ENCODE measurements at regions not wholly inside any gene's neighbourhood (a gene's known extent, or its start where the extent isn't known, plus 50 kb on each side); places are given as distances from the start of the nearest gene placed in this dataset.

DNA sequence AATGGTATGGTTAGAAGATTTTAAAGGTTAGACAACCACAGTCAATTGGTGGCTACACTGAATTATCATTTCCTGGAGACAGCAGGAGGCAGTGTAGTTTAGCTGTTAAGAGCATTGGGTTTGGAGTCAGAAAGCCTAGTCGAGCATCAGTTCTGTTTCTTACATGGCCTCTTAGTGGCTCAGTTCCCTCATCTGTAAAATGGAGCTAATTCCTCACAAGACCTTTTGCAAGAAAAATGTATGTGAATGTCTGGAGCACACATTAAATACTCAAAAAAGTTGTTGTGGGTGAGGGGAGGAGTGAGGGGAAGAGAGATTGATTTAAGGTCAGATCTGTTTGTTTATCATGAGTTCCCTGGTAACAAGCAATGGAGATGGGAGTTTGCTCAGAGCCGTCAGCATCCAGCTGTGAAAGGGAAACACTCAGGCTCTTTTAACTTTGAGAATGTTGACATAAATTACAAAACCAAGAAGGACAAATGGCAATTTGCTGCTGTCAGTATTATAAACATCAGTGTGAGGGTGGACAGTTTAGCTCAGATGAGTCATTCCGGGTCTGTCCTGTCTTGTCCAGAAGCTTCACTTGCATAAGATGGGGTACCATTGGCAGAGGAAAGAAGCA lies 98.2 kb upstream of the PGRMC2 start:
- no peak overlapping the region for H3K9ac ChIP-seq (ENCODE audit: low read length)
- no peak overlapping the region for H3K27ac ChIP-seq (ENCODE audit: low read length in 2 of 2)
- ChIA-PET POLR2A (no interaction called here), CTCF (no interaction called here)
- H3K9me3 ChIP-seq (ENCODE audit: control extremely low read depth in 1 of 3, control insufficient read depth in 2 of 3, insufficient read depth in 1 of 3, low read length in 2 of 3), result no peaks in the 10 kb centered on the region
- ATAC-seq (ENCODE audit: low read depth) (no peak), DNase-seq (no peak)
- H3K4me2 ChIP-seq (replicated peaks; ENCODE audit: low read depth, low read length, poor library complexity, severe bottlenecking), result no peak overlapping the region
- no peaks in the 10 kb centered on the region for H4K20me1 ChIP-seq (ENCODE audit: control insufficient read depth, insufficient read depth, low read length, poor library complexity, severe bottlenecking)
- H3K27me3 Mint-ChIP-seq, result no peaks in the 10 kb centered on the region
- H3K4me1 ChIP-seq (ENCODE audit: control insufficient read depth in 2 of 2, insufficient read depth in 2 of 2, low read length in 2 of 2), result no peaks in the 10 kb centered on the region
- H3K79me2 ChIP-seq (ENCODE audit: control insufficient read depth, insufficient read depth, low read length), result no peaks in the 10 kb centered on the region
- no peak overlapping the region for H3K27ac Mint-ChIP-seq
- intact Hi-C loops (cut with micrococcal nuclease), result no loop called here
- H3K4me3 ChIP-seq (ENCODE audit: control extremely low read depth in 1 of 5, extremely low read depth in 1 of 5, insufficient read depth in 1 of 5, low read depth in 2 of 5, low read length in 4 of 5), result no peak overlapping the region
- TF ChIP-seq, protein P1, sequence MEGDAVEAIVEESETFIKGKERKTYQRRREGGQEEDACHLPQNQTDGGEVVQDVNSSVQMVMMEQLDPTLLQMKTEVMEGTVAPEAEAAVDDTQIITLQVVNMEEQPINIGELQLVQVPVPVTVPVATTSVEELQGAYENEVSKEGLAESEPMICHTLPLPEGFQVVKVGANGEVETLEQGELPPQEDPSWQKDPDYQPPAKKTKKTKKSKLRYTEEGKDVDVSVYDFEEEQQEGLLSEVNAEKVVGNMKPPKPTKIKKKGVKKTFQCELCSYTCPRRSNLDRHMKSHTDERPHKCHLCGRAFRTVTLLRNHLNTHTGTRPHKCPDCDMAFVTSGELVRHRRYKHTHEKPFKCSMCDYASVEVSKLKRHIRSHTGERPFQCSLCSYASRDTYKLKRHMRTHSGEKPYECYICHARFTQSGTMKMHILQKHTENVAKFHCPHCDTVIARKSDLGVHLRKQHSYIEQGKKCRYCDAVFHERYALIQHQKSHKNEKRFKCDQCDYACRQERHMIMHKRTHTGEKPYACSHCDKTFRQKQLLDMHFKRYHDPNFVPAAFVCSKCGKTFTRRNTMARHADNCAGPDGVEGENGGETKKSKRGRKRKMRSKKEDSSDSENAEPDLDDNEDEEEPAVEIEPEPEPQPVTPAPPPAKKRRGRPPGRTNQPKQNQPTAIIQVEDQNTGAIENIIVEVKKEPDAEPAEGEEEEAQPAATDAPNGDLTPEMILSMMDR (IDR thresholded peaks at IDR 0.05), result no peak
- no peak for TF ChIP-seq EZH2 (IDR thresholded peaks at IDR 0.05; ENCODE audit: borderline replicate concordance, insufficient read depth, low read depth, low read length, poor library complexity, severe bottlenecking)
- no peaks in the 10 kb centered on the region for H3K4me1 Mint-ChIP-seq
- WGBS (ENCODE audit: insufficient coverage), result 80% methylated on average over 1 of the region's 3 CpGs
- H3K27me3 ChIP-seq (replicated peaks in 1 of 4; ENCODE audit: control extremely low read depth in 1 of 4, control insufficient read depth in 3 of 4, insufficient read depth in 4 of 4, low read length in 3 of 4), result no peaks in the 10 kb centered on the region
- no peak overlapping the region for H2AFZ ChIP-seq (ENCODE audit: insufficient read depth, low read depth, low read length, poor library complexity, severe bottlenecking)
- no peaks in the 10 kb centered on the region for H3K36me3 ChIP-seq (replicated peaks in 1 of 2; ENCODE audit: control extremely low read depth in 1 of 2, control insufficient read depth in 1 of 2, extremely low read depth in 1 of 2, insufficient read depth in 2 of 2, low read length in 1 of 2)
- no peaks in the 10 kb centered on the region for H3K9me3 Mint-ChIP-seq (ENCODE audit: insufficient read depth)
- H3K4me3 Mint-ChIP-seq, result no peak overlapping the region

DNA sequence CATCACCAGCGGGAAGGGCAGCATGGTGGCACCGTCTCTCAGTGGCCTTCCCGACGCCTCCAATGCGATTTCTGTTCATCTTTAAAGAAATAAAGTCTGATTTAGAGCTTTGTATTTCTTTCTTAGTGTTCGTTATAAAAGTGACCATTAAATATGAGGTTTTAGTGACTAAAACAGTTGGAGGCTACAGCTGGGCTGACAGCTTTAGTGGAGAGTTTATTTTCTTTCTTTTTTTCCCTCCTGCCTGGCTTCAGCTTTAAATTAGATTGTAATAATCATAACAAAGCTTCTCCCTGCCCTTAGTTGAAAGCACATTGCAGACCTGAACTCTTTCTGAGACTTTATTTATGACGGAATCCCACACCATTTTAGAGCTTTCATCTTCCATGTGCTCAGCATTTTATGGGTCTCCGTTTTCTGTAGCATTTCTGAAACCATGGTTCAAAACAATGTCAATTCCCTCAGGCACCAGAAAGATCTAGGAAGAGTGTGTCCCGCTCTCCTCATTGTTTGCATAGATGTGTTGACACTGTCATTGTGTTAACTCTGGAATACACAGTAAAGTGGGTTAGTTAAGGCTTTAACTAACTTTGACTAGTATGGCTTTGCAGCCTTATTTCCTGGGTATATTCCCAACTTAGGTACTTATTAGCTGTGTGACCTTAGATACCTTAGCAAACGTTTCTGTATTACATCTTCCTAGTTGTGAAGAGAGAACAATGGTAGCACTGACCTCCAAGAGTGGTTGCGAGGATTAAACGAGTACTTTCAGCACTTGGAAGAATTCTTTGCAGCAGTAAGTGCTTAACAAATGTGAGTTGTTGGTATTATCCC lies 97.4 kb upstream of the PGRMC2 start:
- Histone ChIP-seq H3K4me3 (ENCODE audit: control extremely low read depth in 1 of 5, extremely low read depth in 1 of 5, insufficient read depth in 1 of 5, low read depth in 2 of 5, low read length in 4 of 5) (no peak overlapping the region), H3K4me1 (ENCODE audit: control insufficient read depth in 2 of 2, insufficient read depth in 2 of 2, low read length in 2 of 2) (no peaks in the 10 kb centered on the region), H4K20me1 (ENCODE audit: control insufficient read depth, insufficient read depth, low read length, poor library complexity, severe bottlenecking) (no peaks in the 10 kb centered on the region), H3K9ac (ENCODE audit: low read length) (no peak overlapping the region), H3K79me2 (ENCODE audit: control insufficient read depth, insufficient read depth, low read length) (no peaks in the 10 kb centered on the region), H3K27ac (ENCODE audit: low read length in 2 of 2) (no peak overlapping the region), H3K36me3 (replicated peaks in 1 of 2; ENCODE audit: control extremely low read depth in 1 of 2, control insufficient read depth in 1 of 2, extremely low read depth in 1 of 2, insufficient read depth in 2 of 2, low read length in 1 of 2) (no peaks in the 10 kb centered on the region), H3K9me3 (ENCODE audit: control extremely low read depth in 1 of 3, control insufficient read depth in 2 of 3, insufficient read depth in 1 of 3, low read length in 2 of 3) (no peaks in the 10 kb centered on the region), H2AFZ (ENCODE audit: insufficient read depth, low read depth, low read length, poor library complexity, severe bottlenecking) (no peak overlapping the region), H3K27me3 (replicated peaks in 1 of 4; ENCODE audit: control extremely low read depth in 1 of 4, control insufficient read depth in 3 of 4, insufficient read depth in 4 of 4, low read length in 3 of 4) (no peaks in the 10 kb centered on the region), H3K4me2 (replicated peaks; ENCODE audit: low read depth, low read length, poor library complexity, severe bottlenecking) (no peak overlapping the region)
- DNase-seq, result no peak
- ChIA-PET CTCF (no interaction called here), POLR2A (no interaction called here)
- H3K27ac Mint-ChIP-seq, result no peak overlapping the region
- H3K4me1 Mint-ChIP-seq, result no peaks in the 10 kb centered on the region
- H3K27me3 Mint-ChIP-seq, result no peaks in the 10 kb centered on the region
- TF ChIP-seq, protein P1 (IDR thresholded peaks at IDR 0.05), result no peak
- no peak for TF ChIP-seq EZH2 (IDR thresholded peaks at IDR 0.05; ENCODE audit: borderline replicate concordance, insufficient read depth, low read depth, low read length, poor library complexity, severe bottlenecking)
- intact Hi-C loops (cut with micrococcal nuclease), result no loop called here
- no peak for ATAC-seq (ENCODE audit: low read depth)
- no peaks in the 10 kb centered on the region for H3K9me3 Mint-ChIP-seq (ENCODE audit: insufficient read depth)
- H3K4me3 Mint-ChIP-seq, result no peak overlapping the region
- WGBS (ENCODE audit: insufficient coverage), result 95% methylated on average over 10 of the region's 12 CpGs
